A204.1 (cell line): ENCODE measurements at regions not wholly inside any gene's neighbourhood (a gene's known extent, or its start where the extent isn't known, plus 50 kb on each side); places are given as distances from the start of the nearest gene placed in this dataset.

Experiments used
- FAIRE-seq: peaks from 2 replicates; lab custom pipeline; 2012; peaks lifted over from hg19 to GRCh38; lab: Jason Lieb, UNC

GRCh38 chr10:21260506-21261149, 264.9 kb downstream of the SKIDA1 start:
- no peak for FAIRE-seq

- FAIRE-seq: no peak
These were observed 265.4 kb downstream of the SKIDA1 start for GRCh38 chr10:21260066-21260465.

- FAIRE-seq: no peak
These were observed 267.6 kb downstream of the SKIDA1 start for GRCh38 chr10:21257919-21258318.

- no peak for FAIRE-seq
These were observed 268.3 kb downstream of the SKIDA1 start for GRCh38 chr10:21257191-21257590.

- FAIRE-seq: no peak
These were observed 276.0 kb downstream of the SKIDA1 start for GRCh38 chr10:21249435-21249834.

GRCh38 chr10:21247592-21247991, 277.9 kb downstream of the SKIDA1 start:
- no peak for FAIRE-seq

- FAIRE-seq: no peak
These were observed 279.3 kb downstream of the SKIDA1 start for GRCh38 chr10:21246178-21246577.

GRCh38 chr10:21243748-21244257, 281.7 kb downstream of the SKIDA1 start:
- no peak for FAIRE-seq

- FAIRE-seq: no peak
These were observed 282.6 kb downstream of the SKIDA1 start for GRCh38 chr10:21242915-21243314.

- no peak for FAIRE-seq
These were observed 286.8 kb downstream of the SKIDA1 start for GRCh38 chr10:21238717-21239116.

- FAIRE-seq: no peak
These were observed 287.4 kb downstream of the SKIDA1 start for GRCh38 chr10:21238044-21238443.

GRCh38 chr10:21234761-21235160, 290.7 kb downstream of the SKIDA1 start:
- FAIRE-seq: no peak

GRCh38 chr10:21230219-21230618, 295.3 kb downstream of the SKIDA1 start:
- FAIRE-seq: no peak

- FAIRE-seq: no peak
These were observed 307.6 kb downstream of the SKIDA1 start for GRCh38 chr10:21217748-21218367.

GRCh38 chr10:21217107-21217506, 308.4 kb downstream of the SKIDA1 start:
- no peak for FAIRE-seq

GRCh38 chr10:21214329-21214728, 311.2 kb downstream of the SKIDA1 start:
- FAIRE-seq: no peak

- no peak for FAIRE-seq
These were observed 312.1 kb downstream of the SKIDA1 start for GRCh38 chr10:21213381-21213780.

- no peak for FAIRE-seq
These were observed 312.6 kb downstream of the SKIDA1 start for GRCh38 chr10:21212912-21213311.

GRCh38 chr10:21212348-21212747, 313.1 kb downstream of the SKIDA1 start:
- no peak for FAIRE-seq

GRCh38 chr10:21209495-21209894, 312.4 kb upstream of the NEBL start:
- no peak for FAIRE-seq

GRCh38 chr10:21208666-21209316, 311.7 kb upstream of the NEBL start:
- FAIRE-seq: no peak

GRCh38 chr10:21207852-21208646, 310.9 kb upstream of the NEBL start:
- no peak for FAIRE-seq

- FAIRE-seq: no peak
These were observed 308.2 kb upstream of the NEBL start for GRCh38 chr10:21205328-21205727.
